ENCODE measurements at regions not wholly inside any gene's neighbourhood (a gene's known extent, or its start where the extent isn't known, plus 50 kb on each side); places are given as distances from the start of the nearest gene placed in this dataset.

DNA sequence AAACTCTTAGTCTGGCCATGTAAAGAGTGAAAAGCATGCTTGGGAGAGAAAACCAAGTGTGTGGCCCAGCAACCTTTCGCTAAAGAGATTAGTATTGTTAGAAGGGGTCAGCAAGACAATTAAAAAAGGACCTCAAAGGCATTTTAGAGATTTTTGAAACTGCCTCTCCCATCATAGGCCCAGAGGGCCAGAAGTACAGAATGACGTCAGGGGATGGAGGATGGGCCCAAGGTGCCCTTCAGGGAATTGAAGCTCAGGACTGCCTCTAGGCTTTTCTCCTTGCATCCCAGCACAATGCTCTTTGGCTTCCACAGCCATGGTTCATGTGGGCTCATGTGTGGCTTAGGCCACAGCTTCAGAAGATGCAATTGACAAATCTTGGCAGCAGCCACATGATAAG is 287.0 kb upstream of the COX7C start:
- no peak for DNase-seq (ENCODE audit: low read depth)
- in situ Hi-C loops (cut with HindIII; ENCODE audit: low pct_unique_long_range_greater_than_20kb, low sequenced_read_pairs) = no loop called here

DNA sequence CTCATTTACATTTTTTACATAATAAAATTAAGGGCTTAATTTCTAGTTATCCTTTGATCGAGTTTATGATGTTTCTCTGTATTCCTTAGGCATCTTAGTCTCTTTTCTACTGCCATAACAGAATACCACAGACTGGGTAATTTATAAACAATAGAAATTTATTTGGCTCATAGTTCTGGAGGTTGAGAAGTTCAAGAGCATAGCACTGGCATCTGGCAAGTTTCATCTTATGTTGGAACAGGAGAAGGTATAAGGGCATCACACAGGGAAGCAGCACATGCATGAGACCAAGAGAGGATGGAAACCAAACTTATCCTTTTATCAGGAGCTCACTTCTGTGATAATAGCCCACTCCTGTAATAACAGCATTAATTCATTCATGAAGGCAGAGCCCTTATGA is 284.9 kb upstream of the COX7C start:
- in situ Hi-C loops (cut with HindIII; ENCODE audit: low pct_unique_long_range_greater_than_20kb, low sequenced_read_pairs) = no loop called here

GRCh38 chr5:86337667-86338460 is 279.9 kb upstream of the COX7C start:
- in situ Hi-C loops (cut with HindIII; ENCODE audit: low pct_unique_long_range_greater_than_20kb, low sequenced_read_pairs) = no loop called here
- DNase-seq (ENCODE audit: low read depth) = no peak

More for the DNA sequence above, 284.9 kb upstream of the COX7C start:
- DNase-seq (ENCODE audit: low read depth) = no peak

GRCh38 chr5:86354664-86355063 is 263.1 kb upstream of the COX7C start:
- no peak for DNase-seq (ENCODE audit: low read depth)
- in situ Hi-C loops (cut with HindIII; ENCODE audit: low pct_unique_long_range_greater_than_20kb, low sequenced_read_pairs) = no loop called here

DNA sequence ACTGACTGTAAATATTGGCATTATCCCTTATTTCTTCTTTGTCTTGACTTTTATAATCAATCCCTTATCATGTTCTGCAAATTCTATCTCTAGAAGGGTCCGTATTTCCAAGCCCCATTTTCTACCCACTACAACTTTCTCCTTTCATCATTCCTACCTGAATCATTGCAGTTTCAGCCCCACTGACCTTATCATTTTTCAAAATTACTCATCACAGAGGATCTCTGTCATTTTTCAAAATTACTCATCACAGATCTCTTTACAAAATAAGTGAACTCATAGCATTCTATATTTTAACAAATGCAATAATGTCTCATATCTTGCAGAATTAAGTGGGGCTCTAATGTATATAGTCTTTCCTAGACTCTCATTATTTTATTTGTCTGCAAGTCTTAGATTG is 256.9 kb upstream of the COX7C start:
- DNase-seq (ENCODE audit: low read depth) = no peak
- in situ Hi-C loops (cut with HindIII; ENCODE audit: low pct_unique_long_range_greater_than_20kb, low sequenced_read_pairs) = no loop called here

- in situ Hi-C loops (cut with HindIII; ENCODE audit: low pct_unique_long_range_greater_than_20kb, low sequenced_read_pairs) = no loop called here
- no peak for DNase-seq (ENCODE audit: low read depth)
Observed at GRCh38 chr5:86371061-86371460, 246.7 kb upstream of the COX7C start.

GRCh38 chr5:86374611-86375010 is 243.1 kb upstream of the COX7C start:
- in situ Hi-C loops (cut with HindIII; ENCODE audit: low pct_unique_long_range_greater_than_20kb, low sequenced_read_pairs) = no loop called here
- DNase-seq (ENCODE audit: low read depth) = no peak

DNA sequence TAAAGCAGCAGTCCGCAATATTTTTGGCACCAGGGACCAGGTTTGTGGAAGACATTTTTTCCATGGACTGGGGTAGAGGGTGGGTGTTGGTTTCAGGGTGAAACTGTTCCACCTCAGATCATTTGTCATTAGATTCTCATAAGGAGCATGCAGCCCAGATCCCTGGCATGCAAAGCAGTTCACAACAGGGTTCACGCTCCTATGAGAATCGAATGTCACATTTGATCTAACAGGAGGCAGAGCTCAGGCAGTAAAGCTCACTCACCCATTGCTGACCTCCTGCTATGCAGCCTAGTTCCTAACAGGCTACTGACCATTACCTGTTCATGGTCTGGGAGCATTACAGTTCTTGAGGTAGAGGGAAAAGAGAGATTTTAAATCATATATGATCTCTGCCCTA is 241.5 kb upstream of the COX7C start:
- in situ Hi-C loops (cut with HindIII; ENCODE audit: low pct_unique_long_range_greater_than_20kb, low sequenced_read_pairs) = no loop called here
- DNase-seq (ENCODE audit: low read depth) = no peak

DNA sequence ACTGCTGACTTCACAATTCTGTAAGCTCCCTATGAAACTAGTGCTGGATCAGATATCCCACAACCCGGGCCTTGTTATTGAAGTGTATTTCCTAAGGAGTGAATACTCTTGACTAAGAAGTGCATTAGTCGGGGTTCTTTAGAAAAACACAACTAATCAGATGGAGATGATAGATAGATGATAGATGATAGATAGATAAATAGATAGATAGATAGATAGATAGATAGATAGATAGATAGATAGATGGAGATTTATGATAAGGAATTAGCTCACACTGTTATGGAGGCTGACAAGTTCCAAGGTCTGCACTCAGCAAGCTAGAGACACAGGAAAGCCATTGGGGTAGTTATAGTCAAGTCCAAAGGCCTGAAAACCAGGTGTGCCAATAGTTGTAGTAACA is 214.6 kb upstream of the COX7C start:
- in situ Hi-C loops (cut with HindIII; ENCODE audit: low pct_unique_long_range_greater_than_20kb, low sequenced_read_pairs) = no loop called here
- no peak for DNase-seq (ENCODE audit: low read depth)

GRCh38 chr5:86404256-86404655 is 213.5 kb upstream of the COX7C start:
- in situ Hi-C loops (cut with HindIII; ENCODE audit: low pct_unique_long_range_greater_than_20kb, low sequenced_read_pairs) = no loop called here
- DNase-seq (ENCODE audit: low read depth) = no peak

DNA sequence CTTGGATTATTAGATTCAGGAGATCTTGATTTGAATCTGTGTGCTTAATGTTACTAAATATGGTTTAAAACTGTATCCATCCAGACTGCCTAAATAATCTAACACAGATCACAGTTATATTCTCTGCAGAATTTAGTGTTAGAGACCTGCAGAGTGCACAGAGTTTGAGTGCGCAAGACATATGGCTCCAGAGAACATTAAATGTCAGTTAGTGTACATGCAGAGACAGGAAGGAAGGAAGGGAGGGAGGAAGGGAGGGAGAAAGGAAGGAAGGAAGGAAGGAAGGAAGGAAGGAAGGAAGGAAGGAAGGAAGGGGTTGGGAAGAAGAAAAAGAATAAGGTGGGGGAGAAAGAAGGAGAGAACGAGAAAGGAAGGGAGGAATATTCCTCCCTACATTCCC is 210.0 kb upstream of the COX7C start:
- no peak for DNase-seq (ENCODE audit: low read depth)
- in situ Hi-C loops (cut with HindIII; ENCODE audit: low pct_unique_long_range_greater_than_20kb, low sequenced_read_pairs) = no loop called here

DNA sequence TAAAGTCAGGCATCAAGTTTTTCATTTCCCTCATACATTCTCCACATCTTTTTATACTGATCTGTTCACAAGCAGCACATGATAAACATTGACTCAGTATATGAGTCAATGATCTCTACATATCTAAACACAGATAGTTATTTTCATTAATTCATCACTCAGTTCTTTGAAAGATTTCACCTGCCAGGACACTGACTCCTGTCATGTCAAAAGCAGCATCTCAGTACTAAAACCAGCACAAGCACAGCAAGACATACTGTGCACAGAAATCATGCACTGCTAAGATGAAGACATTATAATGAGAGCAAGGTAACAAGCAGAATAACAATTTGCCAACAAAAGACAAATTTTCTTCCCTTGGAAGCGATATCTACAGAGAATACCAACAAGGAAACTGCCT is 206.1 kb upstream of the COX7C start:
- DNase-seq (ENCODE audit: low read depth) = no peak
- in situ Hi-C loops (cut with HindIII; ENCODE audit: low pct_unique_long_range_greater_than_20kb, low sequenced_read_pairs) = no loop called here

GRCh38 chr5:86427158-86427557 is 190.6 kb upstream of the COX7C start:
- in situ Hi-C loops (cut with HindIII; ENCODE audit: low pct_unique_long_range_greater_than_20kb, low sequenced_read_pairs) = no loop called here

DNA sequence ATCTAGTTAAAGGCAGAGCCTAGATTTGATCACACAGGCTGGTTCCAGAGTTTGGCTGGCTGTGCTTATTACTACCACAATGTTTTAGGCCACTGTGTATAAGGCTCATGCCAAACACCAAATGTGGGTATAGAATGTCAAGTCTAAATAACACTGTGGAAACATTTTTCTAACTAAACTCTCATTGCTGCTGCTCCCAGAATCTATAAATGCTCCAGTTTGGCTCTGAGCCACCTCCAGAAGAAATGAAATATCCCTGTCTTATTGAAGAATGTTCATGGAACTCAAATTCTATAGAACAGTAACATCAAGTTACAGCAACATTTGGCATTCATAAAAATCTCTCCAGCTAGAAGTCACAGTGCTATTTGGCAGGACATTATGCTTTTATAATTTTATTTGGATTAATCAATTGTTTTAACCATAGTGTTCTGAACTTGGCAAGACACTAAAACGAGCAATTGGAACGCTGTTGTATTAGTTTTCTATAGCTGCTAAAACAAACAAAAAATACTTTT is 178.1 kb upstream of the COX7C start:
- in situ Hi-C loops (cut with HindIII; ENCODE audit: low pct_unique_long_range_greater_than_20kb, low sequenced_read_pairs) = no loop called here

More at GRCh38 chr5:86427158-86427557, 190.6 kb upstream of the COX7C start:
- DNase-seq (ENCODE audit: low read depth) = no peak

DNA sequence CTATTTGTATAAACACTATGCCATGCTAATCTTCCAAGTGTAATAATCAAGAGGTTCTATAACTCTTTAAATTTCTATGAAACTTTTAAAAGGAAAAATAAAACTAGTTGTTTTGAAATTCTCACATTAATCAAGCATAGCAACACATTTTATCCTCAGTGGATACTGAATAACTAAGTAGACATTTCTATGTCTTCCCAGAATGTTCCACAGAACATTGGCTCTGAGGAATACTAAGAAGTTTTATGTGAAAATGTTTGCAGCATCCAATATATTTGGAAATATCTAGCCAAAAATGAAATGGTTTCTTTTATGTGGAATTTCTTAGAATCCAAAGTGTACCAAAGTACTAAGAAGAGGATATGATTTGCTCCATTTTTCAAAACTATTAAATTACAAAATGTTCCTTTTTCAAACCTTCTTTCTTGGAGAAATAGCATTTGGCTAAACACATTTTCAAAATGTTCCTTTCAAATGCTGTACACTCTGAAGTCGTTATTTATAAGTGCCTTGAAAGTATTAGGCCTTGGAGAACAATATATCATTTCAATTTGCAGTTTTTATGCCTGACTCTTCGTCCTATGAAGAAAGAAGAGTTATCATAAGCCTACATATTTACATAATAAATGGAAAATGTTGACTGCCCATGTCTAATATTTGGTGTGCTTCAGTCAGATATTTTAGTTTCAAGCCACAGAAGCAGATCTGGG is 175.6 kb upstream of the COX7C start:
- DNase-seq (ENCODE audit: low read depth) = no peak
- in situ Hi-C loops (cut with HindIII; ENCODE audit: low pct_unique_long_range_greater_than_20kb, low sequenced_read_pairs) = no loop called here

More for the DNA sequence above, 178.1 kb upstream of the COX7C start:
- DNase-seq (ENCODE audit: low read depth) = no peak

GRCh38 chr5:86447362-86447761 is 170.4 kb upstream of the COX7C start:
- DNase-seq (ENCODE audit: low read depth) = no peak
- in situ Hi-C loops (cut with HindIII; ENCODE audit: low pct_unique_long_range_greater_than_20kb, low sequenced_read_pairs) = no loop called here

DNA sequence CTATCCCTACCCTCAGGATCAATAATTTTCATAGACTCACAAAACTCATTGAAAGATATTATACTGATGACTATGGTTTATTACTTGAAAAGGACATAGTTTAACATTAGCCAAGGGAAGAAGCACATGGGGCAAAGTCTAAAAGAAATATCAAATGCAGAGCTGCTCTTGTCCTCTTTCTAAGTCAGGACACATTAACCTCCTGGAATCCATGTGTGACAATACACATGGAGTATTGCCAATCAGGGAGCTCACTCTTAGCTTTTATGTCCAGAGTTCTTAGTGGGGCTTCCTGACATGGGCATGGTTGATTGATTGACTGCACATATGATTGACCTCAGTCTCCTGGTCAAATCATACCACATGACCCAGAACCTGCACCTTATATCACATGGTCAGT is 165.5 kb upstream of the COX7C start:
- no peak for DNase-seq (ENCODE audit: low read depth)
- in situ Hi-C loops (cut with HindIII; ENCODE audit: low pct_unique_long_range_greater_than_20kb, low sequenced_read_pairs) = no loop called here

DNA sequence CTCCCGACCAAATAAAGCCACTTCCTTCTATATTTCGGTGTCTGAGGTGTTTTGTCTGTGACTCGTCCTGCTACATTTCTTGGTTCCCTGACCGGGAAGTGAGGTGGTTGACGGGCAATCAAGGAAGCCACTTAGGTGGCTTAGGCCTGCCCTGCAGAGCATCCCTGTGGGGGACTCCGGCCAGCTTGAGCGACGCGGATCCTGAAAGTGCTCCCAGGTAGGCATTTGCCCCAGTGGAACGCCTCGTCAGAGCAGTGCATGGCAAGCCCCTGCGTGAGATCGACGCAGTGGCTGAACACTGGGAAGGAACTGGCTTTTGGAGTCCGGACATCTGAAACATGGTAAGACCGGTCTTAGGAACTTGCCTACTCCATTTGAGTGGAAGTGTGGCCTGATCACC is 157.2 kb upstream of the COX7C start:
- DNase-seq (ENCODE audit: low read depth) = no peak
- in situ Hi-C loops (cut with HindIII; ENCODE audit: low pct_unique_long_range_greater_than_20kb, low sequenced_read_pairs) = no loop called here

GRCh38 chr5:86461169-86461956 is 156.4 kb upstream of the COX7C start:
- peak; percentile 18 for DNase-seq (ENCODE audit: low read depth)

More at GRCh38 chr5:86461169-86461956, 156.4 kb upstream of the COX7C start:
- in situ Hi-C loops (cut with HindIII; ENCODE audit: low pct_unique_long_range_greater_than_20kb, low sequenced_read_pairs) = no loop called here
